Heart right ventricle (tissue), 16 donors: ENCODE measurements at regions not wholly inside any gene's neighbourhood (a gene's known extent, or its start where the extent isn't known, plus 50 kb on each side); places are given as distances from the start of the nearest gene placed in this dataset.

ENCODE experiments used
- ATAC-seq, 8 donors: fragments of 200-7000 bp; cut with Tn5 transposase; one replicate each; pipeline ENCODE4 v1.9.1; 2020; ENCODE audit warnings: mild to moderate bottlenecking in 8 of 8, moderate library complexity in 8 of 8, moderate number of reproducible peaks in 1 of 8
- DNase-seq, 2 donors: peaks; one replicate each; pipeline ENCODE4 v3.0.0-alpha.2; 2020
- H3K27ac ChIP-seq, 10 donors: fragments of 200-600 bp; sonication (generic) in 2 of 10; one replicate each; pipeline versions ENCODE4 v1.5.0 to v1.8.0; 2020 to 2022; ENCODE audit warnings: mild to moderate bottlenecking in 3 of 10
- H3K27me3 ChIP-seq, 7 donors: fragments of 200-600 bp; one replicate each; pipeline ENCODE4 v1.8.0; 2021 to 2022; ENCODE audit warnings: mild to moderate bottlenecking in 2 of 7
- H3K36me3 ChIP-seq, 9 donors: fragments of 200-600 bp; sonication (generic) in 1 of 9; one replicate each; pipeline versions ENCODE4 v1.5.0 to v1.8.0; 2020 to 2022; ENCODE audit warnings: mild to moderate bottlenecking in 2 of 9
- H3K4me1 ChIP-seq, 9 donors: fragments of 200-600 bp; sonication (generic) in 1 of 9; one replicate each; pipeline versions ENCODE4 v1.5.0 to v1.8.0; 2020 to 2022; ENCODE audit warnings: mild to moderate bottlenecking in 4 of 9
- H3K4me3 ChIP-seq, 10 donors: fragments of 200-600 bp; sonication (generic) in 2 of 10; one replicate each; pipeline versions ENCODE4 v1.5.0 to v1.8.0; 2020 to 2022; ENCODE audit warnings: mild to moderate bottlenecking in 7 of 10, moderate library complexity in 2 of 10
- H3K9me3 ChIP-seq, 11 donors: fragments of 200-600 bp in 10 of 11; sonication (generic) in 2 of 11; one replicate each; pipeline versions ENCODE4 v1.5.0 to v1.8.0; 2013 to 2022; ENCODE audit warnings: mild to moderate bottlenecking in 2 of 11, control low read depth in 1 of 11, moderate library complexity in 1 of 11
- CTCF ChIP-seq, 9 donors: fragments of 200-600 bp; sonication (generic) in 2 of 9; IDR thresholded peaks; one replicate each; pipeline versions ENCODE4 v1.5.0 to v1.8.0; 2021 to 2022; ENCODE audit warnings: antibody characterized with exemption in 9 of 9, mild to moderate bottlenecking in 5 of 9, moderate library complexity in 1 of 9
- WGBS, 2 donors: extraction: QIAGEN DNeasy Blood & Tissue Kit; methylation state at CpG; one replicate each; pipeline ENCODE4 v1.1.7; 2013; ENCODE audit warnings: inconsistent platforms in 1 of 2; 5-methylcytosine and 5-hydroxymethylcytosine counted together
- intact Hi-C, 10 donors: fragments of 100-400 bp; cut with DNase I; formaldehyde crosslinking; loops; one replicate each; pipeline versions ENCODE4 v1.11.1 to v1.14.2; 2022
- donor health status: Arrhythmogenic right ventricular cardiomyopathy.
- donor health status: ischemic (EF 13 %, LVEDD 7.1; RV severe dilation, severe dysfunction).
- donor health status: healthy with polysubstance abuse.
- donor health status: DM: no; HTN: yes; CAD: no.
- donor health status: DM: no; HTN: no; CAD: no.
- donor health status: ischemic (EF 25% LVEDD 6.9; RV normal size, moderate dysfunction).
- donor health status: ischemic (EF 25% LVEDD 5.7; RV mildly dilated, moderate dysfunction).
- donor health status: healthy.
- donor health status: DM: yes; HTN: yes; CAD: no.
- donor health status: Ischemic cardiomyopathy.
- donor health status: ischemic (EF 35%, LVEDD 5.7; RV mildly dilated, moderate dysfunction).
- donor health status: nonischemic (EF 11% LVEDD 7.7; RV severe dilation, severe dysfunction).
- donor health status: DM: yes; HTN: yes; CAD: no.
- donor health status: PGD.
- donor health status: ischemic (EF 29% LVEDD 5.4; RV normal size, mild dysfunction).
- donor health status: nonischemic (EF 23%, LVEDD 6.1; RV moderate dilation, normal function).

GRCh38 chr5:69006030-69006429 lies 87.8 kb upstream of the SLC30A5 start:
- Histone ChIP-seq H3K27ac (no peak overlapping the region), H3K36me3 (no peaks in the 10 kb centered on the region), H3K9me3 (no peaks in the 10 kb centered on the region), H3K4me1 (no peaks in the 10 kb centered on the region), H3K4me3 (no peak overlapping the region), H3K27me3 (peaks cover 0 to 4% (median 0%) of the 10 kb centered on the region in 7 donors)
- intact Hi-C loops = loop anchor here in 4 of 10 donors (5.0 kb wide), 1 partner anchor 719 kb away; no protein-coding TSS in a partner anchor
- WGBS, 2 donors = 81 to 83% methylated on average over 2 of the region's 2 CpGs
- TF ChIP-seq CTCF (IDR thresholded peaks at IDR 0.05) = no peak
- DNase-seq (no peak), ATAC-seq (no peak)

GRCh38 chr5:69007163-69007562 lies 86.7 kb upstream of the SLC30A5 start:
- 52 to 58% methylated on average over 4 of the region's 4 CpGs for WGBS, 2 donors
- no peak overlapping the region for H3K27ac ChIP-seq
- H3K4me1 ChIP-seq = no peaks in the 10 kb centered on the region
- no peaks in the 10 kb centered on the region for H3K9me3 ChIP-seq
- H3K27me3 ChIP-seq = peaks cover 0 to 4% (median 0%) of the 10 kb centered on the region in 7 donors
- intact Hi-C loops = loop anchor here in 4 of 10 donors (5.0 kb wide), 1 partner anchor 720 kb away; no protein-coding TSS in a partner anchor
- H3K36me3 ChIP-seq = no peaks in the 10 kb centered on the region
- ATAC-seq (peak in 4 of 8 donors; percentile 30 to 49 (median 39)), DNase-seq (no peak)
- no peak for TF ChIP-seq CTCF (IDR thresholded peaks at IDR 0.05)
- H3K4me3 ChIP-seq = no peak overlapping the region

GRCh38 chr5:69007726-69008368 lies 86.0 kb upstream of the SLC30A5 start:
- H3K27ac ChIP-seq = no peak overlapping the region
- no peak overlapping the region for H3K4me3 ChIP-seq
- ATAC-seq = peak in 7 of 8 donors; percentile 33 to 74 (median 73)
- WGBS, 2 donors = 15 to 16% methylated on average over 4 of the region's 4 CpGs
- DNase-seq = peak; percentile 53 to 58
- H3K36me3 ChIP-seq = no peaks in the 10 kb centered on the region
- no peaks in the 10 kb centered on the region for H3K4me1 ChIP-seq
- peak; percentile 37 to 88 (median 80) for TF ChIP-seq CTCF (IDR thresholded peaks at IDR 0.05)
- H3K9me3 ChIP-seq = no peaks in the 10 kb centered on the region
- intact Hi-C loops = loop anchor here in 4 of 10 donors (5.0 kb wide), 1 partner anchor 721 kb away; no protein-coding TSS in a partner anchor
- peaks cover 0 to 4% (median 0%) of the 10 kb centered on the region in 7 donors for H3K27me3 ChIP-seq

GRCh38 chr5:69010476-69010875 lies 83.3 kb upstream of the SLC30A5 start:
- no peaks in the 10 kb centered on the region for H3K36me3 ChIP-seq
- H3K4me1 ChIP-seq = no peaks in the 10 kb centered on the region
- H3K27ac ChIP-seq = no peak overlapping the region
- intact Hi-C loops = no loop called here
- H3K27me3 ChIP-seq = peaks cover 0 to 4% (median 0%) of the 10 kb centered on the region in 7 donors
- DNase-seq = no peak
- WGBS, 2 donors = 84% methylated on average over 4 of the region's 4 CpGs
- no peak overlapping the region for H3K4me3 ChIP-seq
- ATAC-seq = no peak
- no peak for TF ChIP-seq CTCF (IDR thresholded peaks at IDR 0.05)
- H3K9me3 ChIP-seq = peaks cover 0 to 11% (median 0%) of the 10 kb centered on the region in 11 donors
